Vagina (tissue), 2 donors: ENCODE measurements at regions not wholly inside any gene's neighbourhood (a gene's known extent, or its start where the extent isn't known, plus 50 kb on each side); places are given as distances from the start of the nearest gene placed in this dataset.

Source experiments
- POLR2A ChIP-seq, 2 donors: fragments of 450-650 bp; IDR thresholded peaks; one replicate each; pipeline ENCODE4 v1.6.1; 2017; ENCODE audit warnings: antibody characterized with exemption in 2 of 2, mild to moderate bottlenecking in 2 of 2, moderate library complexity in 2 of 2
- TF ChIP-seq, protein P1 (sequence below), 3 experiments: fragments of 450-650 bp in 2 of 3; fragments of 200-600 bp in 1 of 3; sonication (generic) in 1 of 3; IDR thresholded peaks; one replicate each; pipeline ENCODE4 v1.5.1; 2017 to 2019; ENCODE audit warnings: antibody characterized with exemption in 3 of 3, mild to moderate bottlenecking in 2 of 3, moderate library complexity in 2 of 3

DNA sequence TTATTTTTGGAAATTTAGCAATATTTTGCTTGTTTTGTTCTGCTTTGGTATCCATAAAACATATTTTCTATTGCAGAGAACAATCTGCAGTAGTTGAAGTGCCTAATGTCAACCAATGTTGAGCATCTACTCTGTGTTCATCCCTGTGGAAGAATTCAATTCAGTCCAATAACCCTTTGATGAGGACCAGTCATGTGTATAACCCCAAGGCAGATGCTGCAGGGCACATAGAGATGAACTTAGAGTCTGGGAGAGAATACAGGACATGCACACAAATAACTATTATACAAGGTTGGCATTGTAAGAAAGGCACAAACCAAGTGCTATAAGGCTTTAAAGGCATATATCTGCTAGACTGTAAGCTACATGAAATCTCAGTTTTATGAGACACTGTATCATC is 304.7 kb downstream of the LRIG3 start:
- TF ChIP-seq, protein P1, sequence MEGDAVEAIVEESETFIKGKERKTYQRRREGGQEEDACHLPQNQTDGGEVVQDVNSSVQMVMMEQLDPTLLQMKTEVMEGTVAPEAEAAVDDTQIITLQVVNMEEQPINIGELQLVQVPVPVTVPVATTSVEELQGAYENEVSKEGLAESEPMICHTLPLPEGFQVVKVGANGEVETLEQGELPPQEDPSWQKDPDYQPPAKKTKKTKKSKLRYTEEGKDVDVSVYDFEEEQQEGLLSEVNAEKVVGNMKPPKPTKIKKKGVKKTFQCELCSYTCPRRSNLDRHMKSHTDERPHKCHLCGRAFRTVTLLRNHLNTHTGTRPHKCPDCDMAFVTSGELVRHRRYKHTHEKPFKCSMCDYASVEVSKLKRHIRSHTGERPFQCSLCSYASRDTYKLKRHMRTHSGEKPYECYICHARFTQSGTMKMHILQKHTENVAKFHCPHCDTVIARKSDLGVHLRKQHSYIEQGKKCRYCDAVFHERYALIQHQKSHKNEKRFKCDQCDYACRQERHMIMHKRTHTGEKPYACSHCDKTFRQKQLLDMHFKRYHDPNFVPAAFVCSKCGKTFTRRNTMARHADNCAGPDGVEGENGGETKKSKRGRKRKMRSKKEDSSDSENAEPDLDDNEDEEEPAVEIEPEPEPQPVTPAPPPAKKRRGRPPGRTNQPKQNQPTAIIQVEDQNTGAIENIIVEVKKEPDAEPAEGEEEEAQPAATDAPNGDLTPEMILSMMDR (IDR thresholded peaks at IDR 0.05), result no peak
- TF ChIP-seq POLR2A (IDR thresholded peaks at IDR 0.05), result no peak
